Activated CD4-positive, alpha-beta T cell treated with anti-CD3 and anti-CD28 coated beads for 48 hours (primary cell): ENCODE measurements at regions not wholly inside any gene's neighbourhood (a gene's known extent, or its start where the extent isn't known, plus 50 kb on each side); places are given as distances from the start of the nearest gene placed in this dataset.
"Not testable (repeated sequence)": the region's sequence is repeated elsewhere in the genome, so short reads cannot be mapped to it uniquely, and the experiment has no call there.

ENCODE experiments used
- DNase-seq: peaks from one replicate; pipeline ENCODE4 v3.0.0-alpha.2; 2020

- DNase-seq: no peak
Observed at GRCh38 chr2:145524303-145524702, 1004.4 kb upstream of the ZEB2 start.

- DNase-seq: not testable (repeated sequence)
Observed at GRCh38 chr2:145519254-145519653, 999.3 kb upstream of the ZEB2 start.

GRCh38 chr2:145511946-145512345, 992.0 kb upstream of the ZEB2 start:
- no peak for DNase-seq

- no peak for DNase-seq
Observed at GRCh38 chr2:145503511-145503910, 983.6 kb upstream of the ZEB2 start.

GRCh38 chr2:145501920-145502319, 982.0 kb upstream of the ZEB2 start:
- no peak for DNase-seq

GRCh38 chr2:145495590-145495989, 975.7 kb upstream of the ZEB2 start:
- no peak for DNase-seq

- DNase-seq: no peak
Observed at GRCh38 chr2:145494441-145494840, 974.5 kb upstream of the ZEB2 start.

- no peak for DNase-seq
Observed at GRCh38 chr2:145488571-145488970, 968.7 kb upstream of the ZEB2 start.

- DNase-seq: no peak
Observed at GRCh38 chr2:145484448-145485097, 964.7 kb upstream of the ZEB2 start.

GRCh38 chr2:145483854-145484253, 963.9 kb upstream of the ZEB2 start:
- DNase-seq: no peak

GRCh38 chr2:145481334-145481922, 961.5 kb upstream of the ZEB2 start:
- no peak for DNase-seq

- DNase-seq: no peak
Observed at GRCh38 chr2:145464866-145465265, 944.9 kb upstream of the ZEB2 start.

GRCh38 chr2:145460112-145460511, 940.2 kb upstream of the ZEB2 start:
- DNase-seq: no peak

- DNase-seq: no peak
Observed at GRCh38 chr2:145431181-145431951, 911.4 kb upstream of the ZEB2 start.

GRCh38 chr2:145423809-145424208, 903.9 kb upstream of the ZEB2 start:
- DNase-seq: no peak

GRCh38 chr2:145422576-145422975, 902.7 kb upstream of the ZEB2 start:
- no peak for DNase-seq

GRCh38 chr2:145421841-145422240, 901.9 kb upstream of the ZEB2 start:
- no peak for DNase-seq

GRCh38 chr2:145416640-145417039, 896.7 kb upstream of the ZEB2 start:
- no peak for DNase-seq

GRCh38 chr2:145415151-145415550, 895.2 kb upstream of the ZEB2 start:
- DNase-seq: no peak

GRCh38 chr2:145413261-145414030, 893.5 kb upstream of the ZEB2 start:
- no peak for DNase-seq

GRCh38 chr2:145412155-145412554, 892.2 kb upstream of the ZEB2 start:
- no peak for DNase-seq

- DNase-seq: no peak
Observed at GRCh38 chr2:145411493-145411892, 891.6 kb upstream of the ZEB2 start.

GRCh38 chr2:145410086-145410485, 890.2 kb upstream of the ZEB2 start:
- no peak for DNase-seq
